Prostate gland (tissue), 2 donors: ENCODE measurements at regions not wholly inside any gene's neighbourhood (a gene's known extent, or its start where the extent isn't known, plus 50 kb on each side); places are given as distances from the start of the nearest gene placed in this dataset.
"Not testable (repeated sequence)": the region's sequence is repeated elsewhere in the genome, so short reads cannot be mapped to it uniquely, and the experiment has no call there.

Experiments used
- CTCF ChIP-seq, 4 experiments: fragments of 200-600 bp in 2 of 4; fragments of 450-650 bp in 2 of 4; sonication (generic) in 2 of 4; IDR thresholded peaks; 1 replicate in 3 of 4; 2 replicates in 1 of 4; pipeline ENCODE4 v1.5.1; 2016 to 2019; ENCODE audit warnings: antibody characterized with exemption in 4 of 4, mild to moderate bottlenecking in 2 of 4, moderate library complexity in 2 of 4
- POLR2A ChIP-seq: fragments of 450-650 bp; IDR thresholded peaks from one replicate; pipeline ENCODE4 v1.6.1; 2016; ENCODE audit warnings: antibody characterized with exemption, mild to moderate bottlenecking

GRCh38 chr16:29149912-29150311 lies 165.1 kb downstream of the LAT start:
- TF ChIP-seq POLR2A; CTCF (IDR thresholded peaks at IDR 0.05): not testable (repeated sequence)
